Smooth muscle cell (in vitro differentiated cells): ENCODE measurements at regions not wholly inside any gene's neighbourhood (a gene's known extent, or its start where the extent isn't known, plus 50 kb on each side); places are given as distances from the start of the nearest gene placed in this dataset.
A peak's percentile ranks its signal among the peaks of the same experiment; 100 is the strongest.

ENCODE experiments used
- DNase-seq: peaks from one replicate; lab custom pipeline; 2025; ENCODE audit not compliant: unreplicated experiment; lab: John Stamatoyannopoulos, UW
- H2AFZ ChIP-seq: fragments of 200-600 bp; sonication (generic); 2 replicates; pipeline ENCODE4 v1.6.0; 2016; ENCODE audit warnings: antibody characterized with exemption, low read depth, mild to moderate bottlenecking
- H3F3A ChIP-seq: fragments of 200-600 bp; sonication (generic); 2 replicates; pipeline ENCODE4 v1.6.0; 2017; ENCODE audit warnings: antibody characterized with exemption, low read depth
- H3K27ac ChIP-seq: fragments of 200-600 bp; sonication (generic); 2 replicates; pipeline ENCODE4 v1.5.1; 2016; ENCODE audit warnings: low read depth, mild to moderate bottlenecking
- H3K27me3 ChIP-seq: fragments of 200-600 bp; sonication (generic); 2 replicates; pipeline ENCODE4 v1.6.1; 2016; ENCODE audit warnings: low read depth, mild to moderate bottlenecking
- H3K36me3 ChIP-seq: fragments of 200-600 bp; sonication (generic); 2 replicates; pipeline ENCODE4 v1.5.1; 2016; ENCODE audit warnings: low read depth
- H3K4me1 ChIP-seq: fragments of 200-600 bp; sonication (generic); 2 replicates; pipeline ENCODE4 v1.5.1; 2016; ENCODE audit warnings: low read depth
- H3K4me2 ChIP-seq: fragments of 200-600 bp; sonication (generic); 2 replicates; pipeline ENCODE4 v1.6.0; 2016; ENCODE audit warnings: mild to moderate bottlenecking
- H3K4me3 ChIP-seq: fragments of 200-600 bp; sonication (generic); 2 replicates; pipeline ENCODE4 v1.5.1; 2016; ENCODE audit warnings: mild to moderate bottlenecking
- H3K79me2 ChIP-seq: fragments of 200-600 bp; sonication (generic); 2 replicates; pipeline ENCODE4 v1.6.0; 2016; ENCODE audit warnings: low read depth, mild to moderate bottlenecking
- H3K9ac ChIP-seq: fragments of 200-600 bp; sonication (generic); 2 replicates; pipeline ENCODE4 v1.6.0; 2016; ENCODE audit warnings: low read depth
- H3K9me3 ChIP-seq: fragments of 200-600 bp; sonication (generic); replicated peaks from 2 replicates; pipeline ENCODE4 v1.5.1; 2016; ENCODE audit warnings: low read depth
- H4K20me1 ChIP-seq: fragments of 200-600 bp; sonication (generic); 2 replicates; pipeline ENCODE4 v1.6.0; 2016; ENCODE audit warnings: low read depth
- WGBS: methylation state at CpG from one replicate; pipeline ENCODE4 v1.1.7; 2016; ENCODE audit warnings: low lambda C conversion rate; 5-methylcytosine and 5-hydroxymethylcytosine counted together
- TF ChIP-seq, protein P1 (sequence below): fragments of 200-600 bp; sonication (generic); IDR thresholded peaks from 2 replicates; pipeline ENCODE4 v1.5.1; 2017; ENCODE audit warnings: borderline replicate concordance, mild to moderate bottlenecking, antibody characterized with exemption; ENCODE audit not compliant: insufficient read depth, poor library complexity, severe bottlenecking

GRCh38 chr14:73785336-73785833 lies 66.2 kb upstream of the PTGR2 start:
- Histone ChIP-seq H3K27ac (peak overlapping the region; percentile 87), H3K27me3 (no peaks in the 10 kb centered on the region), H3K4me3 (peak overlapping the region; percentile 70), H3K4me1 (peaks cover 46% of the 10 kb centered on the region), H3K4me2 (peak overlapping the region; percentile 96), H4K20me1 (peaks cover 52% of the 10 kb centered on the region), H3F3A (peaks cover 28% of the 10 kb centered on the region), H3K9ac (peak overlapping the region; percentile 70), H3K79me2 (peaks cover 45% of the 10 kb centered on the region), H3K36me3 (no peaks in the 10 kb centered on the region), H3K9me3 (no peaks in the 10 kb centered on the region), H2AFZ (no peak overlapping the region)
- 0% methylated on average over 8 of the region's 8 CpGs for WGBS
- TF ChIP-seq, protein P1, sequence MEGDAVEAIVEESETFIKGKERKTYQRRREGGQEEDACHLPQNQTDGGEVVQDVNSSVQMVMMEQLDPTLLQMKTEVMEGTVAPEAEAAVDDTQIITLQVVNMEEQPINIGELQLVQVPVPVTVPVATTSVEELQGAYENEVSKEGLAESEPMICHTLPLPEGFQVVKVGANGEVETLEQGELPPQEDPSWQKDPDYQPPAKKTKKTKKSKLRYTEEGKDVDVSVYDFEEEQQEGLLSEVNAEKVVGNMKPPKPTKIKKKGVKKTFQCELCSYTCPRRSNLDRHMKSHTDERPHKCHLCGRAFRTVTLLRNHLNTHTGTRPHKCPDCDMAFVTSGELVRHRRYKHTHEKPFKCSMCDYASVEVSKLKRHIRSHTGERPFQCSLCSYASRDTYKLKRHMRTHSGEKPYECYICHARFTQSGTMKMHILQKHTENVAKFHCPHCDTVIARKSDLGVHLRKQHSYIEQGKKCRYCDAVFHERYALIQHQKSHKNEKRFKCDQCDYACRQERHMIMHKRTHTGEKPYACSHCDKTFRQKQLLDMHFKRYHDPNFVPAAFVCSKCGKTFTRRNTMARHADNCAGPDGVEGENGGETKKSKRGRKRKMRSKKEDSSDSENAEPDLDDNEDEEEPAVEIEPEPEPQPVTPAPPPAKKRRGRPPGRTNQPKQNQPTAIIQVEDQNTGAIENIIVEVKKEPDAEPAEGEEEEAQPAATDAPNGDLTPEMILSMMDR = no peak
- DNase-seq = no peak

DNA sequence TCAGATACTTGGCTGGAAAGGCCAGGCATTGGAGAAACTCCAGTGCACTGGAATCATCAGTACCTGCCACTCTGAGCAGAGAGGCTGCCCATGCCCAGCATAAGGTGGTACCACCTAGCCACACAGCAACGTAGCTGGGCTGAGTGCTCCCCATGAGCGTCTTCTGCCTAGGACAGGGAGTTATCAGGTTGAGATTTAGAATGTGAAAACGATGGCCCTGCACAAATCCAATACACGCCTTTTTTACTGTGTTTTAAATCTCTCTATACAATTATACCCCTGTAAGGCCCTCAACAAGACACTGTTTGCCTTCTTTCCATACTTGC lies 66.7 kb upstream of the PTGR2 start:
- H3K9ac ChIP-seq = peak overlapping the region; percentile 70
- no peaks in the 10 kb centered on the region for H3K36me3 ChIP-seq
- H3K4me1 ChIP-seq = peaks cover 46% of the 10 kb centered on the region

GRCh38 chr14:73784181-73784987 lies 67.2 kb upstream of the PTGR2 start:
- no peaks in the 10 kb centered on the region for H3K9me3 ChIP-seq
- H4K20me1 ChIP-seq = peaks cover 57% of the 10 kb centered on the region
- peak overlapping the region; percentile 70 for H3K9ac ChIP-seq
- H3K79me2 ChIP-seq = peaks cover 53% of the 10 kb centered on the region
- TF ChIP-seq, protein P1 = no peak
- H3K27ac ChIP-seq = peak overlapping the region; percentile 87
- no peaks in the 10 kb centered on the region for H3K36me3 ChIP-seq
- H3K4me1 ChIP-seq = peaks cover 46% of the 10 kb centered on the region
- WGBS = 58% methylated on average over 8 of the region's 8 CpGs
- H3K4me3 ChIP-seq = no peak overlapping the region
- H3K4me2 ChIP-seq = peak overlapping the region; percentile 96
- no peaks in the 10 kb centered on the region for H3K27me3 ChIP-seq
- H2AFZ ChIP-seq = no peak overlapping the region
- DNase-seq = no peak
- peaks cover 23% of the 10 kb centered on the region for H3F3A ChIP-seq

More for the DNA sequence above, 66.7 kb upstream of the PTGR2 start:
- no peak for DNase-seq
- Histone ChIP-seq H3K9me3 (no peaks in the 10 kb centered on the region), H3K79me2 (peaks cover 50% of the 10 kb centered on the region), H3K4me3 (peak overlapping the region; percentile 70), H3F3A (peaks cover 27% of the 10 kb centered on the region), H3K27me3 (no peaks in the 10 kb centered on the region), H3K27ac (peak overlapping the region; percentile 87), H4K20me1 (peaks cover 56% of the 10 kb centered on the region), H2AFZ (no peak overlapping the region), H3K4me2 (peak overlapping the region; percentile 96)
- TF ChIP-seq, protein P1 = no peak
- WGBS = 82% methylated on average over 4 of the region's 4 CpGs
